ENCODE measurements at regions not wholly inside any gene's neighbourhood (a gene's known extent, or its start where the extent isn't known, plus 50 kb on each side); places are given as distances from the start of the nearest gene placed in this dataset.

- H3K27me3 ChIP-seq, result no peaks in the 10 kb centered on the region
- no peak overlapping the region for H3K4me3 ChIP-seq
- H3K36me3 ChIP-seq, result no peaks in the 10 kb centered on the region
- DNase-seq, result no peak
- H3K9me3 ChIP-seq, result no peaks in the 10 kb centered on the region
These were observed 51.5 kb upstream of the DLX6 start for GRCh38 chr7:96953676-96954513.

Measured in MG63 (cell line).